Endothelial cell of umbilical vein (primary cell): ENCODE measurements at regions not wholly inside any gene's neighbourhood (a gene's known extent, or its start where the extent isn't known, plus 50 kb on each side); places are given as distances from the start of the nearest gene placed in this dataset.

Experiments
- BruUV-seq: library from RNA; stranded (reverse); fragments of 400-500 nt; replicated peaks from 2 replicates; lab custom pipeline; 2021; lab: Mats Ljungman, UMichigan
- CTCF ChIA-PET: fragments of 300-600, 350-600 bp; sonication (Branson Sonifier 250); formaldehyde crosslinking; loops from one replicate; lab custom pipeline; 2021; ENCODE audit warnings: antibody characterized with exemption, inconsistent platforms; lab: Charles Lee
- POLR2A ChIA-PET: fragments of 300-600, 350-600 bp; sonication (Branson Sonifier 250); formaldehyde crosslinking; loops from one replicate; lab custom pipeline; 2021; ENCODE audit warnings: antibody characterized with exemption, inconsistent platforms; lab: Charles Lee
- DNase-seq: peaks from one replicate; pipeline ENCODE4 v3.0.0-alpha.2; 2011; ENCODE audit warnings: low read depth, low spot score
- FAIRE-seq: peaks from 2 replicates; lab custom pipeline; 2011; peaks lifted over from hg19 to GRCh38; lab: Jason Lieb, UNC
- H2AFZ ChIP-seq: 2 replicates; pipeline ENCODE4 v1.6.0; 2012; ENCODE audit warnings: low read depth, low read length, control low read depth, inconsistent platforms
- H3K27ac ChIP-seq: 2 replicates; pipeline ENCODE4 v1.5.1; 2011; ENCODE audit warnings: low read depth, mild to moderate bottlenecking, control low read depth, low read length, moderate library complexity; ENCODE audit not compliant: insufficient read depth
- H3K27me3 ChIP-seq, 2 experiments: 2 replicates each; pipeline versions ENCODE4 v1.6.0 to v1.6.1; 2011; ENCODE audit warnings: low read length in 2 of 2, mixed read lengths in 1 of 2; ENCODE audit not compliant: control insufficient read depth in 2 of 2, insufficient read depth in 2 of 2
- H3K36me3 ChIP-seq, 2 experiments: 2 replicates in 1 of 2; 3 replicates in 1 of 2; pipeline ENCODE4 v1.5.1; 2011; ENCODE audit warnings: low read length in 2 of 2, mild to moderate bottlenecking in 1 of 2, moderate library complexity in 1 of 2; ENCODE audit not compliant: control insufficient read depth in 2 of 2, insufficient read depth in 2 of 2; ENCODE audit errors: extremely low read depth in 1 of 2
- H3K4me1 ChIP-seq: 3 replicates; pipeline ENCODE4 v1.5.1; 2011; ENCODE audit warnings: mild to moderate bottlenecking, low read length; ENCODE audit not compliant: control insufficient read depth, insufficient read depth; ENCODE audit errors: extremely low read depth
- H3K4me2 ChIP-seq: 2 replicates; pipeline ENCODE4 v1.6.1; 2011; ENCODE audit warnings: low read length, control low read depth, mixed read lengths; ENCODE audit not compliant: insufficient read depth
- H3K4me3 ChIP-seq, 3 experiments: fragments of 200-600 bp in 1 of 3; sonication (generic), shearing (Covaris generic) in 1 of 3; replicated peaks in 1 of 3; 2 replicates each; pipeline ENCODE4 v1.5.1; 2011 to 2016; ENCODE audit warnings: control low read depth in 3 of 3, low read length in 3 of 3, mild to moderate bottlenecking in 2 of 3, inconsistent platforms in 1 of 3, low read depth in 1 of 3, moderate library complexity in 1 of 3; ENCODE audit not compliant: insufficient read depth in 1 of 3
- H3K79me2 ChIP-seq: 2 replicates; pipeline ENCODE4 v1.6.0; 2012; ENCODE audit warnings: low read length, inconsistent platforms; ENCODE audit not compliant: control insufficient read depth, insufficient read depth
- H3K9ac ChIP-seq: replicated peaks from 2 replicates; pipeline ENCODE3; 2011; ENCODE audit warnings: low read length, control low read depth; ENCODE audit not compliant: insufficient read depth; ENCODE audit errors: extremely low read depth
- H3K9me1 ChIP-seq: replicated peaks from 3 replicates; pipeline ENCODE4 v1.6.0; 2011; ENCODE audit warnings: mild to moderate bottlenecking, low read length; ENCODE audit not compliant: control insufficient read depth, insufficient read depth; ENCODE audit errors: extremely low read depth
- H3K9me3 ChIP-seq: replicated peaks from 2 replicates; pipeline ENCODE4 v1.5.1; 2012; ENCODE audit warnings: low read length, inconsistent platforms; ENCODE audit not compliant: control insufficient read depth, insufficient read depth
- H4K20me1 ChIP-seq: replicated peaks from 2 replicates; pipeline ENCODE3; 2011; ENCODE audit warnings: mild to moderate bottlenecking, low read length; ENCODE audit not compliant: control insufficient read depth, insufficient read depth; ENCODE audit errors: extremely low read depth
- CTCF ChIP-seq, 2 donors: IDR thresholded peaks; 1 replicate in 1 of 2; 2 replicates in 1 of 2; pipeline ENCODE4 v1.5.1; 2011; ENCODE audit warnings: low read length in 2 of 2, mild to moderate bottlenecking in 2 of 2, moderate library complexity in 2 of 2, control low read depth in 1 of 2, inconsistent platforms in 1 of 2, low read depth in 1 of 2; ENCODE audit not compliant: insufficient read depth in 1 of 2; ENCODE audit errors: extremely low read depth in 1 of 2
- EZH2 ChIP-seq: IDR thresholded peaks from 2 replicates; pipeline ENCODE4 v1.6.1; 2012; ENCODE audit warnings: borderline replicate concordance, low read depth, mild to moderate bottlenecking, moderate library complexity, low read length, inconsistent platforms; ENCODE audit not compliant: severe bottlenecking
- FOS ChIP-seq: IDR thresholded peaks from 2 replicates; pipeline ENCODE4 v1.6.1; 2011; ENCODE audit warnings: mild to moderate bottlenecking, low read length, moderate library complexity, borderline replicate concordance; ENCODE audit not compliant: insufficient read depth
- GATA2 ChIP-seq: IDR thresholded peaks from 2 replicates; pipeline ENCODE4 v1.7.0; 2011; ENCODE audit warnings: low read depth, mild to moderate bottlenecking, moderate library complexity, mixed read lengths, low read length; ENCODE audit not compliant: insufficient read length, insufficient read depth
- JUN ChIP-seq: IDR thresholded peaks from 2 replicates; pipeline ENCODE4 v1.6.1; 2011; ENCODE audit warnings: borderline replicate concordance, low read depth; ENCODE audit not compliant: insufficient read length, insufficient read depth
- MAX ChIP-seq: IDR thresholded peaks from 2 replicates; pipeline ENCODE4 v1.6.1; 2011; ENCODE audit not compliant: insufficient read depth, insufficient read length
- MYC ChIP-seq: IDR thresholded peaks from one replicate; pipeline ENCODE4 v1.6.1; 2011; ENCODE audit warnings: mild to moderate bottlenecking, low read depth, low read length
- POLR2A ChIP-seq: IDR thresholded peaks from 2 replicates; pipeline ENCODE4 v1.6.1; 2012; ENCODE audit warnings: low read depth, mild to moderate bottlenecking, control low read depth, low read length
- POLR2AphosphoS5 ChIP-seq: IDR thresholded peaks from 2 replicates; pipeline ENCODE4 v1.6.1; 2012; ENCODE audit warnings: low read depth, mild to moderate bottlenecking, control low read depth, low read length, moderate library complexity; ENCODE audit not compliant: insufficient read depth
- dilution Hi-C: fragments of 300-500 bp; cut with MboI; formaldehyde crosslinking; loops from one replicate; pipeline ENCODE4 v1.15.0; 2019; ENCODE audit warnings: low sequenced_read_pairs; ENCODE audit not compliant: extremely low pct_ligation_motif_present
- intact Hi-C: fragments of 100-400 bp; cut with micrococcal nuclease; formaldehyde crosslinking; loops from one replicate; pipeline ENCODE4 v1.10.0; 2022

DNA sequence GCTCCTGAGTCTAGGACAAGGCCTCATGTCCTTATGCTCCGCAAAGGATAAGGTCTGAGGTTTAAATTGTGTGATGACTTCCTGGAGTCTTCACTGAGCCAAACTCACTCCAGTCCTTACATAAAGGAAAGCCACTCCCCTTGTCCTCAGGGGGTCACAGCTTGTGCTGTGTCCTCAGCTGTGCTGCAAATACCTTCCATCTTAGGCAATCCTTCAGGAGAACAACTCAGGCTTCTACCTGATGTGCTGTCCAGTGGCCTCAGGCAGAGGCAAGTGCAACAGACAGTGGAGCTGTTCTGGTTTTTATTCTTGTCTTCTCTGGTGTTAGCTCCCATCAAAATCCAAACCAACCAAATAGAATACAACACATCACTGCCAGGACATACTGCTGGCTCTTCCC, 151.5 kb downstream of the TAF11L14 start:
- Histone ChIP-seq H3K9me3 (no peaks in the 10 kb centered on the region), H2AFZ (no peak overlapping the region), H3K9ac (no peak overlapping the region), H3K4me1 (no peaks in the 10 kb centered on the region), H3K27ac (no peak overlapping the region), H3K27me3 (no peaks in the 10 kb centered on the region), H3K4me3 (no peak overlapping the region), H3K36me3 (no peaks in the 10 kb centered on the region), H4K20me1 (no peaks in the 10 kb centered on the region), H3K4me2 (no peak overlapping the region), H3K79me2 (no peaks in the 10 kb centered on the region), H3K9me1 (no peaks in the 10 kb centered on the region)
- POLR2A ChIA-PET, result no interaction called here
- CTCF ChIA-PET, result no interaction called here
- FAIRE-seq, result no peak
- TF ChIP-seq MAX, result no peak
- TF ChIP-seq GATA2, result no peak
- TF ChIP-seq CTCF (IDR thresholded peaks at IDR 0.05; ENCODE audit: extremely low read depth in 1 of 2, insufficient read depth in 1 of 2, low read depth in 1 of 2, low read length in 2 of 2), result no peak
- TF ChIP-seq EZH2, result no peak
- TF ChIP-seq MYC, result no peak
- TF ChIP-seq POLR2AphosphoS5, result no peak
- no peak for TF ChIP-seq FOS
- no peak for TF ChIP-seq JUN
- TF ChIP-seq POLR2A, result no peak
- DNase-seq, result no peak
- dilution Hi-C loops, result no loop called here
- intact Hi-C loops, result no loop called here
- BruUV-seq, result no TSS peak
